Vagina (tissue), 2 donors: ENCODE measurements at regions not wholly inside any gene's neighbourhood (a gene's known extent, or its start where the extent isn't known, plus 50 kb on each side); places are given as distances from the start of the nearest gene placed in this dataset.

ENCODE experiments used
- CTCF ChIP-seq, 3 experiments: fragments of 450-650 bp in 2 of 3; fragments of 200-600 bp in 1 of 3; sonication (generic) in 1 of 3; IDR thresholded peaks; one replicate each; pipeline ENCODE4 v1.5.1; 2017 to 2019; ENCODE audit warnings: antibody characterized with exemption in 3 of 3, mild to moderate bottlenecking in 2 of 3, moderate library complexity in 2 of 3
- POLR2A ChIP-seq, 2 donors: fragments of 450-650 bp; IDR thresholded peaks; one replicate each; pipeline ENCODE4 v1.6.1; 2017; ENCODE audit warnings: antibody characterized with exemption in 2 of 2, mild to moderate bottlenecking in 2 of 2, moderate library complexity in 2 of 2
- POLR2AphosphoS5 ChIP-seq, 2 donors: sonication (generic); formaldehyde crosslinking; IDR thresholded peaks; one replicate each; pipeline ENCODE4 v1.9.0; 2017; ENCODE audit warnings: antibody characterized with exemption in 2 of 2, mild to moderate bottlenecking in 2 of 2, low read depth in 1 of 2; ENCODE audit not compliant: insufficient read depth in 1 of 2

DNA sequence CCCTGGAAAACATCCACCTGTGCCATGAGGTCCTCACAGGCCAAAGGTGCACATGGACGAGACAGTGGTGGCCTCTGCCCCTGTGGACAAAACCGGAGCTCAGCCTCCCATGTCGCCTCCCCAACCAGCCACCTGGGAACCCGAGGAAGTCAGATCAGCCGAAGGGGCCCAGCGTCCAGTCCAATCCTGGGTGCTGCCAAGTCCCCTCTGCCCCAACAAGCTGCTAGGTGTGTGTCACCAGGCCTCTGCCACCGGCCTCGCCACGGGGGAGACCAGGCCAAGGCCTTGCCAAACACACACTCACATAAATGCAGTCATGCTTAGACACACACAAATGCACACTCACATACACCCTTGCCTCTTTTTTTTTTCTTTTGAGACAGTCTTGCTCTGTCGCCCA lies 167.8 kb downstream of the RBFOX3 start:
- TF ChIP-seq CTCF (IDR thresholded peaks at IDR 0.05) = no peak
- no peak for TF ChIP-seq POLR2A (IDR thresholded peaks at IDR 0.05)
- no peak for TF ChIP-seq POLR2AphosphoS5 (IDR thresholded peaks at IDR 0.05; ENCODE audit: insufficient read depth in 1 of 2, low read depth in 1 of 2)
